ENCODE measurements at regions not wholly inside any gene's neighbourhood (a gene's known extent, or its start where the extent isn't known, plus 50 kb on each side); places are given as distances from the start of the nearest gene placed in this dataset.

- TF ChIP-seq ZNF565 (CRISPR knock-in tag; conservative IDR thresholded peaks at IDR 0.05; ENCODE audit: low read depth): no peak
- TF ChIP-seq ARNTL (CRISPR knock-in tag; IDR thresholded peaks at IDR 0.05; ENCODE audit: borderline replicate concordance, low read depth): no peak
- no peak for TF ChIP-seq ZFP3 (CRISPR knock-in tag; IDR thresholded peaks at IDR 0.05)
- TF ChIP-seq ESRRG (CRISPR knock-in tag; IDR thresholded peaks at IDR 0.05): no peak
- TF ChIP-seq CSDC2 (CRISPR knock-in tag; IDR thresholded peaks at IDR 0.05): no peak
- no peak for TF ChIP-seq PATZ1 (CRISPR knock-in tag; IDR thresholded peaks at IDR 0.05; ENCODE audit: borderline replicate concordance)
- TF ChIP-seq POU6F1 (CRISPR knock-in tag; IDR thresholded peaks at IDR 0.05; ENCODE audit: borderline replicate concordance, low read depth): no peak
- no peak for TF ChIP-seq ISL1 (CRISPR knock-in tag; IDR thresholded peaks at IDR 0.05)
- TF ChIP-seq PPARA (CRISPR knock-in tag; IDR thresholded peaks at IDR 0.05; ENCODE audit: borderline replicate concordance): no peak
- TF ChIP-seq ZFP30 (CRISPR knock-in tag; IDR thresholded peaks at IDR 0.05): no peak
- TF ChIP-seq CREB5 (CRISPR knock-in tag; IDR thresholded peaks at IDR 0.05; ENCODE audit: low read depth): no peak
- TF ChIP-seq ZNF70 (CRISPR knock-in tag; IDR thresholded peaks at IDR 0.05): no peak
Measured at GRCh38 chr6:48564036-48564820, 453.2 kb upstream of the PTCHD4 start.

Data from SK-N-SH treated with all-trans-retinoic acid at 6 μM for 48 hours (cell line).